HG03064 (cell line): ENCODE measurements at regions not wholly inside any gene's neighbourhood (a gene's known extent, or its start where the extent isn't known, plus 50 kb on each side); places are given as distances from the start of the nearest gene placed in this dataset.

ENCODE experiments used
- ATAC-seq: cut with Tn5 transposase; IDR thresholded peaks from one replicate; pipeline ENCODE4 v1.9.1; 2021; ENCODE audit warnings: low read depth; ENCODE audit not compliant: unreplicated experiment

- ATAC-seq = no peak
Measured at GRCh38 chr4:142960867-142961644, 115.0 kb upstream of the INPP4B start.

GRCh38 chr4:142961866-142962265 lies 115.8 kb upstream of the INPP4B start:
- no peak for ATAC-seq

- ATAC-seq = no peak
Measured at GRCh38 chr4:142974328-142974727, 128.2 kb upstream of the INPP4B start.

- no peak for ATAC-seq
Measured at GRCh38 chr4:142975618-142976017, 129.5 kb upstream of the INPP4B start.

GRCh38 chr4:142976482-142976881 lies 130.4 kb upstream of the INPP4B start:
- no peak for ATAC-seq

- no peak for ATAC-seq
Measured at GRCh38 chr4:142977182-142977581, 131.1 kb upstream of the INPP4B start.

DNA sequence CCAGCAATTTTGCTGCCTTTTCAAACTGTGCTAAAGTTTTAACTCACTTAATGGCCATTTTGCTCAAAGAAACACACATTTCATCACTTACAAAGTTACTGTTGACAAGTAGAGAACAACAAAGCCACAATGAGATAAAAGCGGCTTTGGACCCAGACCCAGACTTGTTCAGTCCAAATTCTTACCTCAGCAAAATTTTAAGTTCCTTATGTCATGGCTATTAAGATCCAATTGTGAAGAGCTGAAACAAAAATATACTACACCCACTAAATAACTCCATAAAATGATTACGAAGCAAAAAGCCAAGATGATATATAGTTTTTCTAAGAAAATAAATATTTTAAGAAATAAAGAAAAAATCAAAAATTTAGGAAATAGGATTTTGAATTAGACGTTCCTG lies 137.0 kb upstream of the INPP4B start:
- ATAC-seq = no peak

- ATAC-seq = no peak
Measured at GRCh38 chr4:142983589-142983988, 137.5 kb upstream of the INPP4B start.

GRCh38 chr4:142984871-142985585 lies 138.9 kb upstream of the INPP4B start:
- no peak for ATAC-seq

DNA sequence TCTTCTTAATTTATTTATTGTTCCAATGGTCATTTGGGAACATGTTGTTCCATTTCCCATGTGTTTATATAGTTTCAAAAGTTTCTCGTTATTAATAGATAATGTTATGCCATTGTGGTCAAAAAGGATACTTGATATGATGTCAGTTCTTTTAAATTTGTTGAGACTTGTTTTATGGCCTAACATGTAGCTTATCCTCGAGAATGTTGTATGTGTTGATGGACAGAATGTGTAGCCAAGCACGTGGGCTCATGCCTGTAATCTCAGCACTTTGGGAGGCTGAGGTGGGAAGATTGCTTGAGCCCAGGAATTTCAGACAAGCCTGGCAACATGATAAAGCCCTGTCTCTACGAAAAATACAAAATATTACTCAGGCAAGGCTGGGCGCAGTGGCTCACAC lies 168.5 kb upstream of the USP38 start:
- ATAC-seq = no peak

GRCh38 chr4:143017210-143017609 lies 167.5 kb upstream of the USP38 start:
- ATAC-seq = no peak

DNA sequence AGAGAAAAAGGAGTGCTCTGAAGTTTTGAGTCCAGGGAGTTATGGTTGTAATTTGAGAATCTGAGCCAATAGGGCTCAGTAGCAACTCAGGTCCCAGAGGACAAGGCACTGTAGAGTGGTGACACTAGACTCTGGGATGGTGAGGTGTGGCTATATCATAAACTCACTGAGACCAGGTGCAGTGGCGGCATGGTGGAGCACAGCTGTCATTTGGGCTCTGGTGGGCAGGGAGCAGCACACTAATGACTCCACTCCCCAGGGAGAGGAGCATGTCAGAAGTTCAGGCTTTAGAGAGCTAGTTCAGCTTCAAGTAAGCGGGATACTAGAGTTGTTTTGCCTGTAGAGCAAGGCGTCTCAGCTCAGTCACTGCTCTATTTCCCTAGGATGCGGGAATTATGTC lies 165.4 kb upstream of the USP38 start:
- ATAC-seq = no peak

GRCh38 chr4:143021384-143021783 lies 163.3 kb upstream of the USP38 start:
- peak; percentile 65 for ATAC-seq

- ATAC-seq = no peak
Measured at GRCh38 chr4:143023239-143023918, 161.3 kb upstream of the USP38 start.

GRCh38 chr4:143025081-143025704 lies 159.5 kb upstream of the USP38 start:
- ATAC-seq = peak; percentile 36

DNA sequence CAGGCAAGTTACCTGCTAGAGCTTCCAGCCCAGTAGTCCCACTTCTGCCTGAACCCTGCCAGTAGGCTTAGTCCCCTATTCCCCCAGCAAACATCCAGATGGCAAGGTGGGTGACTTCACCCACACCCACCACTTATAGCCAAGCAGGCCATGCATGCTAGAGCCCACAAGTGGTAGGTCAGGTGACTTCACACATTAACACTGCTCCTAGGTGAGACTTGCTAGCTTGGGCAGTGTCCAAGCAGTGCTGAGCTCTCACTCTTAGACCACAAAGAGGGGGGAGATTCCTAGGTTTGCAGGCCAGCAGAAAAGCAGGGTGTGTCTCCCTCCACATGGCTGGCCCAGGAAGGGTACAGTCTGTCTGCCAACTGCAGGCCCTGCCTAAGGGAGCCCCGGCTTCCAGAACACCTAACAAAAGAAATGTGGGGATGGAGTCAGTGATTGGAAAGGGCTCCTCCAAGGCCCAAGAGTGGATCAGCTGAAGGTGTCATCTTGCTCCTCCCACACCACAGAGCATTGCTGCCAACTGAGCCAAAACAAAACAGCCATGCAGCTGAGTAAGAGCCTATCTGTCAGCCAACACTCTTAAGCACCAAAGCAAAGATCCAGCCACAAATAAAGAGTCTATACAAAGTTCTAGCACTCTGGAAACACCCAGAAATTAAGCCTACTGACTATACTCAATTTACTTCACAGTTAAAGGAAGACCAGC lies 158.1 kb upstream of the USP38 start:
- no peak for ATAC-seq

GRCh38 chr4:143035661-143036060 lies 149.1 kb upstream of the USP38 start:
- ATAC-seq = no peak

- no peak for ATAC-seq
Measured at GRCh38 chr4:143036443-143036842, 148.3 kb upstream of the USP38 start.

DNA sequence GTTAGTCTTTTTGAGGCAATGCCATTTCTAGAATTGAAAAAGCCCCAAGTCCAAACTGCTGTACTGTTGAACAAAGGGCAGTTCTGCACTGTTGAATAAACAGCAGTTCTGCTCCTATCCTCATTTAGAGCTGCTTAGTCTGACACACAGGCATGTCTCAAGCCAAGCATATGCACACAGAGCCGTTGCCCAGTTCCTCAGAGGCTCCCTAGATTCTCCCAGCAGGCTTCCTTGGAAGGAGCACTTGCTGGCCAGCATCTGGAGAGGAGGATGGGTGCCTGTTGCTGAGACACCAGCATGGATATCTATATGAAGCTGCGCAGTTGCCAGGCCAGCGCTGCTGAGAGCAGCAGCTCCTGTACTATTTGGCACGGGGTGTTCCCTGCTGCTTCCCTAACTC lies 138.3 kb upstream of the USP38 start:
- no peak for ATAC-seq

DNA sequence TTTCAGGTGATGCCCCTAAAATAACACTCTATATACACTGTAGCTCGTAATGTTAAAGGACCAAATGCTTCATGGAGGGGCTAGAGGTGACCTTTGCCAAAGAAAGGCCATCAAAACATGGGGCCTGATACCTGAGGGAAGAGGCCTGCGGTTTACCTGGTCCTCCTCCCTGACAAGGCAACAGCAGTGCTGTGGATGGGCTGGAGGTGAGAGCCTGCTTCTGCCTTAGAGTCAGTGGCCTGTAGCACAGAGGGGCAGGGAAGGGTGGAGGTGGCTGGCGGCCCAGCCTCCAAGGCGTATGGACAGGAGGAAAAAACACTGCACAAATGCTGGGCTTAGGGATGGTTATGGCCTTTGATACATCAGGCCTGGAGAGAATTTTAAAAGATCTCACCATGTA lies 137.8 kb upstream of the USP38 start:
- no peak for ATAC-seq
